H9 (cell line): ENCODE measurements at regions not wholly inside any gene's neighbourhood (a gene's known extent, or its start where the extent isn't known, plus 50 kb on each side); places are given as distances from the start of the nearest gene placed in this dataset.

Source experiments
- DNase-seq: peaks from one replicate; pipeline ENCODE4 v3.0.0-alpha.2; 2017
- H2AFZ ChIP-seq: one replicate; pipeline ENCODE4 v1.6.1; 2013; ENCODE audit warnings: mild to moderate bottlenecking, low read length, control low read depth, moderate library complexity
- H2AK5ac ChIP-seq: 2 replicates; pipeline ENCODE4 v1.6.1; 2013; ENCODE audit warnings: low read length, control low read depth, mixed read lengths; ENCODE audit not compliant: insufficient read length
- H2BK120ac ChIP-seq: one replicate; pipeline ENCODE4 v1.6.1; 2013; ENCODE audit warnings: low read depth, mild to moderate bottlenecking, low read length, control low read depth, inconsistent platforms; ENCODE audit not compliant: poor library complexity, severe bottlenecking
- H2BK12ac ChIP-seq: 2 replicates; pipeline ENCODE4 v1.6.1; 2013; ENCODE audit warnings: low read length, control low read depth, mixed read lengths, low read depth; ENCODE audit not compliant: insufficient read length
- H2BK15ac ChIP-seq: 2 replicates; pipeline ENCODE4 v1.6.1; 2013; ENCODE audit warnings: low read depth, low read length, control low read depth
- H2BK20ac ChIP-seq: one replicate; pipeline ENCODE4 v1.6.1; 2013; ENCODE audit warnings: low read depth, mild to moderate bottlenecking, low read length, control low read depth, inconsistent platforms; ENCODE audit not compliant: poor library complexity, severe bottlenecking
- H2BK5ac ChIP-seq: 2 replicates; pipeline ENCODE4 v1.6.1; 2013; ENCODE audit warnings: low read length, control low read depth, mixed read lengths; ENCODE audit not compliant: insufficient read length
- H3K14ac ChIP-seq: 2 replicates; pipeline ENCODE4 v1.6.1; 2013; ENCODE audit warnings: low read length, control low read depth; ENCODE audit not compliant: insufficient read depth
- H3K18ac ChIP-seq: 2 replicates; pipeline ENCODE4 v1.6.1; 2013; ENCODE audit warnings: low read depth, mild to moderate bottlenecking, mixed read lengths, low read length, control low read depth; ENCODE audit not compliant: insufficient read length
- H3K23ac ChIP-seq: 2 replicates; pipeline ENCODE4 v1.6.1; 2013; ENCODE audit warnings: low read length, control low read depth, mixed read lengths, low read depth; ENCODE audit not compliant: insufficient read length
- H3K23me2 ChIP-seq: 2 replicates; pipeline ENCODE4 v1.6.1; 2013; ENCODE audit warnings: low read depth, mild to moderate bottlenecking, mixed read lengths, low read length, control low read depth; ENCODE audit not compliant: insufficient read length, poor library complexity, severe bottlenecking
- H3K27ac ChIP-seq: 2 replicates; pipeline ENCODE4 v1.5.1; 2013; ENCODE audit warnings: low read length, control low read depth, mixed read lengths, low read depth; ENCODE audit not compliant: insufficient read length
- H3K27me3 ChIP-seq: 2 replicates; pipeline ENCODE4 v1.6.1; 2013; ENCODE audit warnings: low read length, control low read depth, inconsistent platforms; ENCODE audit not compliant: insufficient read depth
- H3K4ac ChIP-seq: 2 replicates; pipeline ENCODE4 v1.6.1; 2013; ENCODE audit warnings: low read depth, mild to moderate bottlenecking, control low read depth, inconsistent platforms, low read length, moderate library complexity
- H3K4me1 ChIP-seq: 2 replicates; pipeline ENCODE4 v1.6.1; 2013; ENCODE audit warnings: low read length, control low read depth, inconsistent platforms; ENCODE audit not compliant: insufficient read depth
- H3K4me2 ChIP-seq: 2 replicates; pipeline ENCODE4 v1.6.1; 2013; ENCODE audit warnings: low read length, control low read depth, mixed read lengths; ENCODE audit not compliant: insufficient read length, insufficient read depth
- H3K56ac ChIP-seq: 2 replicates; pipeline ENCODE4 v1.6.1; 2013; ENCODE audit warnings: low read depth, mild to moderate bottlenecking, mixed read lengths, low read length, control low read depth; ENCODE audit not compliant: insufficient read length
- H3K79me1 ChIP-seq: 2 replicates; pipeline ENCODE4 v1.6.1; 2013; ENCODE audit warnings: low read depth, mild to moderate bottlenecking, moderate library complexity, low read length, control low read depth, inconsistent platforms; ENCODE audit not compliant: insufficient read depth, poor library complexity, severe bottlenecking
- H3K79me2 ChIP-seq: 2 replicates; pipeline ENCODE4 v1.6.1; 2013; ENCODE audit warnings: low read length, control low read depth, inconsistent platforms; ENCODE audit not compliant: insufficient read depth
- H3K9ac ChIP-seq: 2 replicates; pipeline ENCODE4 v1.6.1; 2013; ENCODE audit warnings: low read length, control low read depth, mixed read lengths; ENCODE audit not compliant: insufficient read length; ENCODE audit errors: extremely low read depth
- H3K9me3 ChIP-seq: one replicate; pipeline ENCODE4 v1.6.1; 2013; ENCODE audit warnings: low read depth, low read length, inconsistent platforms; ENCODE audit not compliant: control insufficient read depth
- H3T11ph ChIP-seq: one replicate; pipeline ENCODE4 v1.6.1; 2013; ENCODE audit warnings: mild to moderate bottlenecking, low read length, control low read depth, inconsistent platforms
- H4K20me1 ChIP-seq: one replicate; pipeline ENCODE4 v1.6.1; 2013; ENCODE audit not compliant: control insufficient read depth, insufficient read length, insufficient read depth
- H4K5ac ChIP-seq: 2 replicates; pipeline ENCODE4 v1.6.1; 2013; ENCODE audit warnings: low read depth, mild to moderate bottlenecking, mixed read lengths, low read length, control low read depth; ENCODE audit not compliant: insufficient read length
- H4K8ac ChIP-seq: replicated peaks from 2 replicates; pipeline ENCODE4 v1.6.1; 2013; ENCODE audit warnings: low read length, control low read depth, mixed read lengths, low read depth; ENCODE audit not compliant: insufficient read length
- H4K91ac ChIP-seq: 2 replicates; pipeline ENCODE4 v1.6.1; 2013; ENCODE audit warnings: low read depth, mild to moderate bottlenecking, moderate library complexity, mixed read lengths, low read length, control low read depth; ENCODE audit not compliant: insufficient read length
- H3K27ac Mint-ChIP-seq, 3 experiments: 2 replicates in 2 of 3; 3 replicates in 1 of 3; pipeline ENCODE4 v1.8.0; 2020 to 2021; ENCODE audit warnings: mixed read lengths in 3 of 3, mild to moderate bottlenecking in 1 of 3, moderate library complexity in 1 of 3
- H3K27me3 Mint-ChIP-seq: 2 replicates; pipeline ENCODE4 v1.8.0; 2021; ENCODE audit warnings: low read depth, mild to moderate bottlenecking, moderate library complexity, mixed read lengths
- H3K36me3 Mint-ChIP-seq, 3 experiments: 2 replicates in 2 of 3; 3 replicates in 1 of 3; pipeline ENCODE4 v1.8.0; 2020 to 2021; ENCODE audit warnings: low read depth in 3 of 3, mixed read lengths in 3 of 3; ENCODE audit not compliant: insufficient read depth in 1 of 3
- H3K4me1 Mint-ChIP-seq, 2 experiments: 2 replicates each; pipeline ENCODE4 v1.8.0; 2020; ENCODE audit warnings: mixed read lengths in 2 of 2
- H3K4me3 Mint-ChIP-seq, 2 experiments: 2 replicates in 1 of 2; 3 replicates in 1 of 2; pipeline ENCODE4 v1.8.0; 2020 to 2021; ENCODE audit warnings: mild to moderate bottlenecking in 2 of 2, mixed read lengths in 2 of 2, moderate library complexity in 1 of 2
- H3K9me3 Mint-ChIP-seq, 2 experiments: 2 replicates in 1 of 2; 3 replicates in 1 of 2; pipeline ENCODE4 v1.8.0; 2020; ENCODE audit warnings: mild to moderate bottlenecking in 2 of 2, mixed read lengths in 2 of 2, moderate library complexity in 1 of 2
- CTCF ChIP-seq: fragments of 200-600 bp; sonication (generic); conservative IDR thresholded peaks from 3 replicates; pipeline ENCODE4 v1.8.0; 2021; ENCODE audit warnings: antibody characterized with exemption, mild to moderate bottlenecking
- whole genome bisulfite sequencing: extraction: QIAGEN DNeasy Blood & Tissue Kit; methylation state at CpG from one replicate; pipeline ENCODE4 v1.1.7; 2013; ENCODE audit warnings: missing lambda C conversion rate, low lambda C conversion rate, mixed read lengths; ENCODE audit not compliant: insufficient read length; ENCODE audit errors: extremely low coverage; 5-methylcytosine and 5-hydroxymethylcytosine counted together

GRCh38 chr14:100435459-100435858, 112.3 kb downstream of the SLC25A47 start:
- no peaks in the 10 kb centered on the region for H3K4me1 ChIP-seq
- no peak overlapping the region for H3K4ac ChIP-seq
- no peak overlapping the region for H3K14ac ChIP-seq
- H3K79me1 ChIP-seq, result no peaks in the 10 kb centered on the region
- H3K27me3 Mint-ChIP-seq, result no peaks in the 10 kb centered on the region
- H3K4me2 ChIP-seq, result no peak overlapping the region
- no peak overlapping the region for H2BK5ac ChIP-seq
- no CpG with 5 or more reads among the region's 3 CpGs for WGBS
- H4K5ac ChIP-seq, result no peak overlapping the region
- H3K9ac ChIP-seq, result no peak overlapping the region
- no peak overlapping the region for H3K56ac ChIP-seq
- no peak overlapping the region for H2AFZ ChIP-seq
- H2BK15ac ChIP-seq, result no peak overlapping the region
- no peak for TF ChIP-seq CTCF
- H3K79me2 ChIP-seq, result no peaks in the 10 kb centered on the region
- H3K4me1 Mint-ChIP-seq, result peaks cover 19 to 26% of the 10 kb centered on the region in 2 experiments
- H4K8ac ChIP-seq, result no peak overlapping the region
- H3K9me3 ChIP-seq, result no peaks in the 10 kb centered on the region
- no peak overlapping the region; a peak in 1 of 7 replicates for H3K27ac Mint-ChIP-seq
- no peak overlapping the region for H3T11ph ChIP-seq
- no peak overlapping the region for H2AK5ac ChIP-seq
- no peaks in the 10 kb centered on the region for H4K20me1 ChIP-seq
- H3K27ac ChIP-seq, result no peak overlapping the region
- no peak overlapping the region for H3K23ac ChIP-seq
- no peak for DNase-seq
- H2BK20ac ChIP-seq, result no peak overlapping the region
- H4K91ac ChIP-seq, result no peak overlapping the region
- H2BK120ac ChIP-seq, result no peak overlapping the region
- no peaks in the 10 kb centered on the region for H3K36me3 Mint-ChIP-seq
- no peak overlapping the region for H3K4me3 Mint-ChIP-seq
- no peaks in the 10 kb centered on the region for H3K9me3 Mint-ChIP-seq
- no peaks in the 10 kb centered on the region for H3K27me3 ChIP-seq
- no peaks in the 10 kb centered on the region for H3K23me2 ChIP-seq
- H3K18ac ChIP-seq, result no peak overlapping the region
- H2BK12ac ChIP-seq, result no peak overlapping the region
